H7 (cell line): ENCODE measurements at regions not wholly inside any gene's neighbourhood (a gene's known extent, or its start where the extent isn't known, plus 50 kb on each side); places are given as distances from the start of the nearest gene placed in this dataset.
"Not testable (repeated sequence)": the region's sequence is repeated elsewhere in the genome, so short reads cannot be mapped to it uniquely, and the experiment has no call there.

Experiments
- DNase-seq: peaks from one replicate; pipeline ENCODE4 v3.0.0; 2012
- H3K27me3 ChIP-seq: 2 replicates; pipeline ENCODE4 v1.6.0; 2011; ENCODE audit warnings: mild to moderate bottlenecking, low read length; ENCODE audit not compliant: control insufficient read depth, insufficient read depth
- H3K36me3 ChIP-seq: replicated peaks from 2 replicates; pipeline ENCODE4 v1.5.1; 2011; ENCODE audit warnings: low read length; ENCODE audit not compliant: control insufficient read depth, insufficient read depth
- H3K4me3 ChIP-seq: 2 replicates; pipeline ENCODE4 v1.5.1; 2011; ENCODE audit warnings: low read depth, mild to moderate bottlenecking, control low read depth, low read length, moderate library complexity; ENCODE audit not compliant: insufficient read depth

DNA sequence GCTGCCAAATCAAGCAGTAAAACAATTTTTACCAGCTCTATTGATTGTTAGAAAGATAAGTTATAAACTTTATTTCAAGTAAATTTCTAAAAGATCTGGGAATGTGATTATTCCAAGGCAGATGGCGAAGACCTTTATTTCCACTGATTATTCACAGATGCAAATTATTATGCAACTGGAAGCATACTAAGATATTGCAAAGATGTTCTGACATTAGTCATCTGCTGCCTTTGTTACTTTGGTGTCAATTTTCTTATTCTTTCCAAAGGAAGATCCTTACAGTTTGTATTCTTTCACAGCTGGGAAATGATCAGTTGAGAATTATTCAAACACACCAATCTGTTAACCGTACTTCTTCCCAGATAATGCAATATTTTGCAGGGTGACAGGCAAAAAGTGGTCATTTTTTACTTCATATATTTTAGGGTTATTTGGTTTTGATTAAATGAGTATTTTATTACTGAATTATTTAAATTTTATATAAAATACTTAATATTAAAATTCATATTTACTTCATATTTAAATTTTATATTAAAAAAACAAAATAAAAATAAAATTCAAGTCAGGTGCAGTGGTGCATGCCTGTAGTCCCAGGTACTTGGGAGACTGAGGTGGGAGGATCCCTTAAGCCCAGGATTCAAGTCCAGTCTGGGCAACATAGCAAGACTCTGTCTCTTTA is 171.3 kb downstream of the FZD1 start:
- H3K27me3 ChIP-seq = no peaks in the 10 kb centered on the region
- no peak overlapping the region for H3K4me3 ChIP-seq
- no peak for DNase-seq
- H3K36me3 ChIP-seq = no peaks in the 10 kb centered on the region

DNA sequence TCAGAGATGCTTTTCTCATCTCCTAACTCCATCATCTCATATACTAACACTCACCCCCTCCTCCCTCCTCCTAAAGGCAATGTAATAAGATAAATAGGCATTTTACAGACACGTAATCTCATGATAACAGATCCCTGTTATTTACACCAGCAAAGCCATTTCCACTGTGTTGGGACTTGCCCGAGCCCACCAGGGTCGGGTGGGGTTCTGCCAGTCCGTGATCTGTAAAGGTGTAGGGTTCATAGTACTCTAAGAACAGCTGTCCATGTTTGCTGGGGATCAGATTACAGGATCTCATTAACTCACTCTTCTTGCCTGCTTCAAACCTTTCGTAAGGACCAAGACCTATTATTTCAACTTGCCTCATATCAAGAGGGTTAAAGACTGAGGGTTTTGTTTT is 172.4 kb downstream of the FZD1 start:
- H3K27me3 ChIP-seq = no peaks in the 10 kb centered on the region
- no peaks in the 10 kb centered on the region for H3K36me3 ChIP-seq
- DNase-seq = no peak
- no peak overlapping the region for H3K4me3 ChIP-seq

GRCh38 chr7:91440198-91440597 is 176.0 kb downstream of the FZD1 start:
- H3K36me3 ChIP-seq, H3K27me3 ChIP-seq, DNase-seq, H3K4me3 ChIP-seq: not testable (repeated sequence)

DNA sequence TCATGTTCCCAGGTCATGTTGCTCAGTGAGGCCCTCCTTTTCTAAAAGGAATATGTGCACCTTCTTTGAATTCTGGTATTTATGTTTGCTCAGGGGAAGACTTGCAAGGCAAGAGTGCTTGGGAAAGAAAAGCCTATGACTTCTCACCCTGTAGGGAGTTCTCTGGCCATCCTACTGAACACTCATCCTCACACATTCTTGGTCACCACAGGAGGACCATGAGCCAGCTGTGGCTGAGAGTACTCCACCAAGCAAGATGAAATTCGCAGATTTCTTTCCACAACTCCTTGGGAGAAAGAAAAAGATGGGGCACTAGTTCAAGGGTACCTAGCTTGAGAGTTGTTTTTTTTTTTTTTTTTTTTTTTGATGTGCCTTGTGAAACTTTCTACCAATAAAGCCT is 179.6 kb downstream of the FZD1 start:
- H3K36me3 ChIP-seq = no peaks in the 10 kb centered on the region
- DNase-seq = no peak
- H3K27me3 ChIP-seq = no peaks in the 10 kb centered on the region
- no peak overlapping the region for H3K4me3 ChIP-seq

DNA sequence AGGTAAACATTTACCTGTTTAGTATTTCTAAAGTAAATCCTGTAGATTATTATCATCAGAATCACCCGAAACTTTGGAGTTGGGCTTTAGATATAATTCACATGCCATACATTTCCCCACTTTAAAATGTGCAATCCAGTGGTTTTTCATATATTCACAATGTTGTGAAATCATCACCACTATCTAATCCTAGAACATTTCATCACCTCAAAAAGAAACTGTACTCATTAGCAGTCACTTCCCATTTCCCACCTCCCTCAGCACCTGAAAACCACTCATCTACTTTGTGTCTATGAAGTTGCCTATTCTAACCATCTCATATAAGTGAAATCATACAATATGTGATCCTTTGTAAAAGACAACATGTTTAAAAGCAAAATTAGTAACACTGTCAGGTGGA is 182.6 kb downstream of the FZD1 start:
- Histone ChIP-seq H3K4me3 (no peak overlapping the region), H3K36me3 (no peaks in the 10 kb centered on the region), H3K27me3 (no peaks in the 10 kb centered on the region)
- DNase-seq = no peak

GRCh38 chr7:91455411-91455810 is 191.2 kb downstream of the FZD1 start:
- no peak for DNase-seq
- no peaks in the 10 kb centered on the region for H3K36me3 ChIP-seq
- H3K27me3 ChIP-seq = no peaks in the 10 kb centered on the region
- no peak overlapping the region for H3K4me3 ChIP-seq

- no peaks in the 10 kb centered on the region for H3K36me3 ChIP-seq
- no peak for DNase-seq
- no peak overlapping the region for H3K4me3 ChIP-seq
- no peaks in the 10 kb centered on the region for H3K27me3 ChIP-seq
Measured at GRCh38 chr7:91457208-91457607, 193.0 kb downstream of the FZD1 start.

DNA sequence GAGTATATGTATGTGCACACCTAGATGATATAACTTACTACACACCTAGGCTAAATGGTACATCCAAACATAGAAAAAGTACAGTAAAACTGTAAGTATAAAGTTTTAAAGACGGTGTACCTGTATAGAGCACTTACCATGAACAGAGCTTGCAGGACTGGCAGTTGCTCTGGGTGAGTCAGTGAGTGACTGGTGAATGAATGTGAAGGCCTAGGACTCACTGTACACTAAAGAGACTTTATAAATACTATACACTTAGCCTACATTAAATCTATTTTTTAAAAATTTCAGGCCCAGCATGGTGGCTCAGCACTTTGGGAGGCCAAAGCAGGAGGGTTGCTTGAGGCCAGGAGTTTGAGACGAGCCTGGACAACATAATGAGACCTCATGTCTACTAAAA is 195.3 kb downstream of the FZD1 start:
- DNase-seq = no peak
- H3K4me3 ChIP-seq = no peak overlapping the region
- no peaks in the 10 kb centered on the region for H3K27me3 ChIP-seq
- H3K36me3 ChIP-seq = no peaks in the 10 kb centered on the region

DNA sequence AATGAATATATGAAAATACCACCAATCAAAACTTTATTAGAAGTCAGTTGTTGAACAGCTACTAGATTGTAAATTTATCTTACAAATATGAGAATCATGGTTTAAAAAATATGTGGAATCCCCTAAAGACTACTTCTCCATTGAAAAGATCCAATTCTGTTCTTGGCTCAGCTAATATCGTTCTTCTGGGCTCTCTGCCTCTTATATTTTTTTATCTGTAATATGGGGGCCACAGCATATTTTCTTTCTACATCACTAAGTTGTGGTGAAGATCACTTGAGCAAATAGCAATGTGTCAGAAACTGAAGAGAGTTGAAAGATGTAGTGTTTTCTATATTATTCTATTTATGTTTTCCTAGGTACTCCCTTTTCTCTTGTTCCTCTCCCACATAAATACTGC is 198.1 kb downstream of the FZD1 start:
- Histone ChIP-seq H3K4me3 (no peak overlapping the region), H3K27me3 (no peaks in the 10 kb centered on the region), H3K36me3 (no peaks in the 10 kb centered on the region)
- no peak for DNase-seq

DNA sequence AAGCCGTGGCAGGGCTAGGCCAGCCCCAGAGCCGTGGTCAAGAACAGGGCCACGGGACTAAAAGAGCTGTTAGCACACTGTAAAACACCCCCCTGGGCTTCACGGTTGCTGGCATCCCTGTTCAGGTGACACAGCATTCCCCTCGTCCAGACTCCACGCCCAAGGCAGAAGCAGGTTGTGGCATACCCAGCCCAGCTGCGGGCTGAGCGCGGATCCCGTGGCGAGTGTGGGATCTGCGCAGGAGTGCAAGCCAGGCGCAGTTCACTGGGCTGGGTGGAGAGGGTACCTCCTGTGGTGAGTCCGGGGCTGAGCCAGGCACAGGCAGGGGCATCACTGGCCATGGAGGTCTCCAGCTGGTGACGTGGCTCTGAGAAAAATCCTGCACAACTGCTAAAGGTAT is 199.1 kb downstream of the FZD1 start:
- no peaks in the 10 kb centered on the region for H3K27me3 ChIP-seq
- H3K4me3 ChIP-seq = no peak overlapping the region
- no peaks in the 10 kb centered on the region for H3K36me3 ChIP-seq
- DNase-seq = peak; percentile 6

- no peak overlapping the region for H3K4me3 ChIP-seq
- H3K36me3 ChIP-seq = no peaks in the 10 kb centered on the region
- H3K27me3 ChIP-seq = no peaks in the 10 kb centered on the region
- no peak for DNase-seq
Measured at GRCh38 chr7:91465595-91466061, 201.4 kb downstream of the FZD1 start.

GRCh38 chr7:91468256-91468655 is 204.0 kb downstream of the FZD1 start:
- DNase-seq = no peak
- no peaks in the 10 kb centered on the region for H3K36me3 ChIP-seq
- no peaks in the 10 kb centered on the region for H3K27me3 ChIP-seq
- no peak overlapping the region for H3K4me3 ChIP-seq

- Histone ChIP-seq H3K27me3 (no peaks in the 10 kb centered on the region), H3K36me3 (no peaks in the 10 kb centered on the region), H3K4me3 (no peak overlapping the region)
- DNase-seq = no peak
Measured at GRCh38 chr7:91473619-91474018, 209.4 kb downstream of the FZD1 start.

- no peak for DNase-seq
- no peak overlapping the region for H3K4me3 ChIP-seq
- H3K36me3 ChIP-seq = no peaks in the 10 kb centered on the region
- H3K27me3 ChIP-seq = no peaks in the 10 kb centered on the region
Measured at GRCh38 chr7:91474074-91474473, 209.8 kb downstream of the FZD1 start.

DNA sequence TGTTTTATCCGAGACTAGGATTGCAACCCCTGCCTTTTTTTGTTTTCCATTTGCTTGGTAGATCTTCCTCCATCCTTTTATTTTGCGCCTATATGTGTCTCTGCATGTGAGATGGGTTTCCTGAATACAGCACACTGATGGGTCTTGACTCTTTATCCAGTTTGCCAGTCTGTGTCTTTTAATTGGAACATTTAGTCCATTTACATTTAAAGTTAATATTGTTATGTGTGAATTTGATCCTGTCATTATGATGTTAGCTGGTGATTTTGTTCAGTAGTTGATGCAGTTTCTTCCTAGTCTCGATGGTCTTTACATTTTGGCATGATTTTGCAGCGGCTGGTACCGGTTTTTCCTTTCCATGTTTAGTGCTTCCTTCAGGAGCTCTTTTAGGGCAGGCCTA is 216.2 kb downstream of the FZD1 start:
- not testable (repeated sequence) for H3K27me3 ChIP-seq, H3K36me3 ChIP-seq, DNase-seq, H3K4me3 ChIP-seq

DNA sequence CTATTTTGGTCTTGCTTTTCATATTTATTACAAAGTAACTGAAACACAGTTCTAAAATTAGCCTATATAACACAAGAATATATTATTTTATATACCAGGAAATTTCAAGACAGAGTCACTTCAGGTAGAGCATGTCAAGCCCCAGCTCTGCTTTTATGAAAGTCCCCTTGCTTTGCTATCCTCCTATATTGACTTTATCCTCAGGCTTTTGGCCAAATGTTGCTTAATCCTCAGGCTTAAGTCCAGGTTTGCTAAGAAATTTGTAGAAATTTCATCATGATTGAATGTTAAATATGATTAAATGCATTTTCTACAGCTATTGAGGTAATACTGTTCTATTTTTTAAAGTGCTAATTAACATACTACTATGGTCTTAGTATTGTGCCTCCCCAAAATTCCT is 227.6 kb downstream of the FZD1 start:
- H3K36me3 ChIP-seq = no peaks in the 10 kb centered on the region

More for the DNA sequence above, 227.6 kb downstream of the FZD1 start:
- DNase-seq = no peak
- Histone ChIP-seq H3K4me3 (no peak overlapping the region), H3K27me3 (no peaks in the 10 kb centered on the region)
